PC-9 (cell line): ENCODE measurements at regions not wholly inside any gene's neighbourhood (a gene's known extent, or its start where the extent isn't known, plus 50 kb on each side); places are given as distances from the start of the nearest gene placed in this dataset.

Source experiments
- EZH2 ChIP-seq: fragments of 200-600 bp; sonication (generic); IDR thresholded peaks from 2 replicates; pipeline ENCODE4 v1.8.0; 2017; ENCODE audit warnings: antibody characterized with exemption, low read depth
- TF ChIP-seq, protein P1 (sequence below): fragments of 200-600 bp; sonication (generic); conservative IDR thresholded peaks from 2 replicates; pipeline ENCODE4 v1.6.1; 2017; ENCODE audit warnings: mixed run types, antibody characterized with exemption, mild to moderate bottlenecking, moderate library complexity

DNA sequence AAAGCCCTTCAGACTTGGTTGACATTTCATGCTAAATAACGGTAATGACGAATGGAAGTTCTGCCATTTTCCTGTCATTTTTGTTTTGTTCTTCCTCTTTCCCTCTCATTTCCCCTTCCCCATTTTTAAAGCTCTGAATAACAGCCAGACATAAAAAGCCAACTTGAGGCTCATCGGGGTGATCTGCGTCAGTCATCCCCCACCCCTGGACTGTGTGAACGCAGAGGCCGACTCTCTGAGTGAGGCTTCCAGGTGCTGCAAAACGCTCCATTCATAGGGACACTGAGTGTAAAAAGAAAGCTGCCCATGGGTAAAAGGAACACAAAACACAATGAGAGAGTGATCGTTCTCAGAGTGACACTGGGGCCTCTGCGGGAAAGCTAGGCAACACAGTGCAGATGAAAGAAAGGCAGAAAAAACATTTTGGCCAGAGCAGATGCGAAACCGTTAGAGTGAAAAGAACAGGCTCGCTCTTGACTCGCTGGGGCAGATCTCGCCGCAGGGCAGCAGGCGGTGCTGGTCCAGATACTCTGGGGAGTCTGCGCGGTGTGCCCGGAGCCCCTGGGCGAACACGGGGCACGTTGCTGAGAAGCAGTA, 684.8 kb downstream of the QKI start:
- TF ChIP-seq EZH2: no peak
- TF ChIP-seq, protein P1, sequence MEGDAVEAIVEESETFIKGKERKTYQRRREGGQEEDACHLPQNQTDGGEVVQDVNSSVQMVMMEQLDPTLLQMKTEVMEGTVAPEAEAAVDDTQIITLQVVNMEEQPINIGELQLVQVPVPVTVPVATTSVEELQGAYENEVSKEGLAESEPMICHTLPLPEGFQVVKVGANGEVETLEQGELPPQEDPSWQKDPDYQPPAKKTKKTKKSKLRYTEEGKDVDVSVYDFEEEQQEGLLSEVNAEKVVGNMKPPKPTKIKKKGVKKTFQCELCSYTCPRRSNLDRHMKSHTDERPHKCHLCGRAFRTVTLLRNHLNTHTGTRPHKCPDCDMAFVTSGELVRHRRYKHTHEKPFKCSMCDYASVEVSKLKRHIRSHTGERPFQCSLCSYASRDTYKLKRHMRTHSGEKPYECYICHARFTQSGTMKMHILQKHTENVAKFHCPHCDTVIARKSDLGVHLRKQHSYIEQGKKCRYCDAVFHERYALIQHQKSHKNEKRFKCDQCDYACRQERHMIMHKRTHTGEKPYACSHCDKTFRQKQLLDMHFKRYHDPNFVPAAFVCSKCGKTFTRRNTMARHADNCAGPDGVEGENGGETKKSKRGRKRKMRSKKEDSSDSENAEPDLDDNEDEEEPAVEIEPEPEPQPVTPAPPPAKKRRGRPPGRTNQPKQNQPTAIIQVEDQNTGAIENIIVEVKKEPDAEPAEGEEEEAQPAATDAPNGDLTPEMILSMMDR: no peak
